HL-60 (cell line): ENCODE measurements at regions not wholly inside any gene's neighbourhood (a gene's known extent, or its start where the extent isn't known, plus 50 kb on each side); places are given as distances from the start of the nearest gene placed in this dataset.

Experiments used
- DNase-seq, 2 experiments: peaks; one replicate each; pipeline ENCODE4 v3.0.0-alpha.2; 2010 to 2020; ENCODE audit warnings: low read depth in 1 of 2, low spot score in 1 of 2
- H3K27ac ChIP-seq: fragments of 250-450 bp; sonication (Bioruptor Pico); replicated peaks from 2 replicates; pipeline ENCODE4 v1.5.1; 2020; ENCODE audit warnings: mild to moderate bottlenecking, moderate library complexity
- H3K27me3 ChIP-seq: fragments of 250-450 bp; sonication (Bioruptor Pico); 2 replicates; pipeline ENCODE4 v1.5.1; 2021; ENCODE audit warnings: mild to moderate bottlenecking, moderate library complexity; ENCODE audit not compliant: insufficient read depth, poor library complexity, severe bottlenecking
- H3K4me3 ChIP-seq: replicated peaks from 2 replicates; pipeline ENCODE4 v1.5.1; 2011; ENCODE audit warnings: mild to moderate bottlenecking, control low read depth, low read length; ENCODE audit not compliant: insufficient read depth
- GABPA ChIP-seq: IDR thresholded peaks from 2 replicates; pipeline ENCODE4 v1.6.1; 2012; ENCODE audit warnings: low read depth
- POLR2AphosphoS5 ChIP-seq: IDR thresholded peaks from 2 replicates; pipeline ENCODE4 v1.6.1; 2012; ENCODE audit warnings: low read depth
- SPI1 ChIP-seq: IDR thresholded peaks from 2 replicates; pipeline ENCODE4 v1.6.1; 2012; ENCODE audit warnings: low read depth, mild to moderate bottlenecking, borderline replicate concordance
- TF ChIP-seq, protein P1 (sequence below): IDR thresholded peaks from 2 replicates; pipeline ENCODE4 v1.6.1; 2012; ENCODE audit warnings: low read depth; ENCODE audit not compliant: insufficient replicate concordance
- TF ChIP-seq, protein P2 (sequence below): IDR thresholded peaks from one replicate; pipeline ENCODE4 v1.5.1; 2011; ENCODE audit warnings: low read length, control low read depth, inconsistent platforms; ENCODE audit not compliant: insufficient read depth

DNA sequence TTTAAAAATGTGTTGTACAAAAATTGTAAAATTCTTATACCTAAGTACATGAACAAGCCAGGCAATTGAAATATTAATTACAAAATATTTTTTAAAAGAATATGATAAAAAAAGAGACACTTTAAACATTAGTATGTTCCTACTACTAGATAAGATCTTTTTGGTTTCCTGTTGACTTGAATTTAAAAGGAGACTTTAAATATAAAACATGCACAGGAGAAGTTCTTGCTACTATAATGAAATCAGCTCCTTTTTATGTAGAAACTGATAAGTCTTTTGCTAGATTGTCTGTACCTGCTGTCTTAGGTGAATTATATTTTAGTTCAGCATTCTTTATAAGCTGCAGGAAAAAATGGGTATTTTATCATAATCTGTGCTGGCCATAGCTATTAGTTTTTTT lies 140.2 kb downstream of the TNFSF13B start:
- Histone ChIP-seq H3K4me3 (no peak overlapping the region), H3K27ac (no peak overlapping the region), H3K27me3 (no peaks in the 10 kb centered on the region)
- TF ChIP-seq, protein P1, sequence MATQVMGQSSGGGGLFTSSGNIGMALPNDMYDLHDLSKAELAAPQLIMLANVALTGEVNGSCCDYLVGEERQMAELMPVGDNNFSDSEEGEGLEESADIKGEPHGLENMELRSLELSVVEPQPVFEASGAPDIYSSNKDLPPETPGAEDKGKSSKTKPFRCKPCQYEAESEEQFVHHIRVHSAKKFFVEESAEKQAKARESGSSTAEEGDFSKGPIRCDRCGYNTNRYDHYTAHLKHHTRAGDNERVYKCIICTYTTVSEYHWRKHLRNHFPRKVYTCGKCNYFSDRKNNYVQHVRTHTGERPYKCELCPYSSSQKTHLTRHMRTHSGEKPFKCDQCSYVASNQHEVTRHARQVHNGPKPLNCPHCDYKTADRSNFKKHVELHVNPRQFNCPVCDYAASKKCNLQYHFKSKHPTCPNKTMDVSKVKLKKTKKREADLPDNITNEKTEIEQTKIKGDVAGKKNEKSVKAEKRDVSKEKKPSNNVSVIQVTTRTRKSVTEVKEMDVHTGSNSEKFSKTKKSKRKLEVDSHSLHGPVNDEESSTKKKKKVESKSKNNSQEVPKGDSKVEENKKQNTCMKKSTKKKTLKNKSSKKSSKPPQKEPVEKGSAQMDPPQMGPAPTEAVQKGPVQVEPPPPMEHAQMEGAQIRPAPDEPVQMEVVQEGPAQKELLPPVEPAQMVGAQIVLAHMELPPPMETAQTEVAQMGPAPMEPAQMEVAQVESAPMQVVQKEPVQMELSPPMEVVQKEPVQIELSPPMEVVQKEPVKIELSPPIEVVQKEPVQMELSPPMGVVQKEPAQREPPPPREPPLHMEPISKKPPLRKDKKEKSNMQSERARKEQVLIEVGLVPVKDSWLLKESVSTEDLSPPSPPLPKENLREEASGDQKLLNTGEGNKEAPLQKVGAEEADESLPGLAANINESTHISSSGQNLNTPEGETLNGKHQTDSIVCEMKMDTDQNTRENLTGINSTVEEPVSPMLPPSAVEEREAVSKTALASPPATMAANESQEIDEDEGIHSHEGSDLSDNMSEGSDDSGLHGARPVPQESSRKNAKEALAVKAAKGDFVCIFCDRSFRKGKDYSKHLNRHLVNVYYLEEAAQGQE = no peak
- TF ChIP-seq, protein P2, sequence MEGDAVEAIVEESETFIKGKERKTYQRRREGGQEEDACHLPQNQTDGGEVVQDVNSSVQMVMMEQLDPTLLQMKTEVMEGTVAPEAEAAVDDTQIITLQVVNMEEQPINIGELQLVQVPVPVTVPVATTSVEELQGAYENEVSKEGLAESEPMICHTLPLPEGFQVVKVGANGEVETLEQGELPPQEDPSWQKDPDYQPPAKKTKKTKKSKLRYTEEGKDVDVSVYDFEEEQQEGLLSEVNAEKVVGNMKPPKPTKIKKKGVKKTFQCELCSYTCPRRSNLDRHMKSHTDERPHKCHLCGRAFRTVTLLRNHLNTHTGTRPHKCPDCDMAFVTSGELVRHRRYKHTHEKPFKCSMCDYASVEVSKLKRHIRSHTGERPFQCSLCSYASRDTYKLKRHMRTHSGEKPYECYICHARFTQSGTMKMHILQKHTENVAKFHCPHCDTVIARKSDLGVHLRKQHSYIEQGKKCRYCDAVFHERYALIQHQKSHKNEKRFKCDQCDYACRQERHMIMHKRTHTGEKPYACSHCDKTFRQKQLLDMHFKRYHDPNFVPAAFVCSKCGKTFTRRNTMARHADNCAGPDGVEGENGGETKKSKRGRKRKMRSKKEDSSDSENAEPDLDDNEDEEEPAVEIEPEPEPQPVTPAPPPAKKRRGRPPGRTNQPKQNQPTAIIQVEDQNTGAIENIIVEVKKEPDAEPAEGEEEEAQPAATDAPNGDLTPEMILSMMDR = no peak
- no peak for TF ChIP-seq SPI1
- no peak for DNase-seq

DNA sequence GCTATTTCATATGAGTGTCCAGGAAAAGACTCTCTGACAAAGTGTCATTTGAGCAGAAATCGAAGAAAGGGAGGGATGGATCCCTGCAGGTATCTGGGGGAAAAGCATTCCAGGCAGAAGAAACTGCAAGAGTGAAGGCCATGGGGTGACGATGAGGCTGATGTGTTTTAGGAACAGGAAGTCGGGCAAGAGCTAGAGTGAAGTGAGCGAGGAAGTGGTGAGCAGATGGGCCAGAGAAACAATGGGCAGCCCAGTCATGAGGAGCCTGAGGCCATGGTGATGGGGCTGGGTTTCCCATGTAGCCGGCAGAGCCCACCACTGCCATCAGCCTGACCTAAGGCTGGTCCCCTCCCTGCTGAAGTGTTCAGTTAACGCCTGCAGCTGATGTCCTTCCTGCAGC lies 150.2 kb downstream of the TNFSF13B start:
- Histone ChIP-seq H3K27me3 (no peaks in the 10 kb centered on the region), H3K27ac (no peak overlapping the region), H3K4me3 (no peak overlapping the region)
- TF ChIP-seq, protein P2 = no peak
- TF ChIP-seq GABPA (no peak), SPI1 (peak; percentile 72), POLR2AphosphoS5 (no peak)
- TF ChIP-seq, protein P1 = no peak
- DNase-seq = peak in 1 of 2 experiments; percentile 60

DNA sequence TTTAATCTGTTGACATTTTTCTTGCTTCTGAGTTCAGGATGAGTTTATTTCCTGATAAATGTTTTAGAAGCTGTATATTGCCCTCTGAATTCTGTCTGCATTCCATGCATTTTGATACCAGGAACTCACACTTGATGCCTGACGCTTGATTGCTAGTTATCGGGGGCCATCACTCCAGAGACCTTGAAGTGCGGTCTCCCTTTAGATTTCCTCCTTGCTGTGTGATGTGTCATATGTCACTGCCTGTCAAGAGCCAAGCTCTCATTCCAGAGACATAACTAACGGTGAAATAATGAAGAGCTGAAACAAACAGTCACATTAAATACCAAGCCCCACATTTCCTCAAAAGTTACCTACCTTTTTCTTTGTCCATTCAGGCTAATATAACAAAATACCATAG lies 155.5 kb downstream of the TNFSF13B start:
- H3K27ac ChIP-seq = no peak overlapping the region
- no peak for DNase-seq
- H3K4me3 ChIP-seq = no peak overlapping the region
- TF ChIP-seq SPI1 (no peak), POLR2AphosphoS5 (no peak), GABPA (no peak)
- TF ChIP-seq, protein P1 = no peak
- TF ChIP-seq, protein P2 = no peak
- no peaks in the 10 kb centered on the region for H3K27me3 ChIP-seq
